Cardiac muscle cell (in vitro differentiated cells and primary cell): ENCODE measurements at regions not wholly inside any gene's neighbourhood (a gene's known extent, or its start where the extent isn't known, plus 50 kb on each side); places are given as distances from the start of the nearest gene placed in this dataset.

Experiments used
- DNase-seq, 2 donors: peaks; one replicate each; pipeline versions ENCODE4 v3.0.0 to v3.0.0-alpha.2; 2010 to 2017; ENCODE audit warnings: low read depth in 1 of 2, low spot score in 1 of 2
- H3K27ac ChIP-seq: fragments of 200-600 bp; sonication (generic); 2 replicates; pipeline ENCODE4 v1.5.1; 2016
- H3K27me3 ChIP-seq: fragments of 200-600 bp; sonication (generic); 2 replicates; pipeline ENCODE4 v1.6.0; 2016; ENCODE audit warnings: control low read depth
- H3K36me3 ChIP-seq: fragments of 200-600 bp; sonication (generic); 2 replicates; pipeline ENCODE4 v1.5.1; 2016; ENCODE audit warnings: control low read depth
- H3K4me1 ChIP-seq: fragments of 200-600 bp; sonication (generic); 2 replicates; pipeline ENCODE4 v1.8.1; 2017; ENCODE audit warnings: low read depth, mild to moderate bottlenecking, mixed run types
- H3K4me3 ChIP-seq: fragments of 200-600 bp; sonication (generic); 2 replicates; pipeline ENCODE4 v1.5.1; 2016; ENCODE audit warnings: mild to moderate bottlenecking
- H3K9me3 ChIP-seq: fragments of 200-600 bp; sonication (generic); 2 replicates; pipeline ENCODE4 v1.5.1; 2017; ENCODE audit warnings: low read depth, mild to moderate bottlenecking, control low read depth
- CTCF ChIP-seq: IDR thresholded peaks from 2 replicates; pipeline ENCODE4 v1.5.1; 2012; ENCODE audit warnings: low read depth, mild to moderate bottlenecking, low read length

DNA sequence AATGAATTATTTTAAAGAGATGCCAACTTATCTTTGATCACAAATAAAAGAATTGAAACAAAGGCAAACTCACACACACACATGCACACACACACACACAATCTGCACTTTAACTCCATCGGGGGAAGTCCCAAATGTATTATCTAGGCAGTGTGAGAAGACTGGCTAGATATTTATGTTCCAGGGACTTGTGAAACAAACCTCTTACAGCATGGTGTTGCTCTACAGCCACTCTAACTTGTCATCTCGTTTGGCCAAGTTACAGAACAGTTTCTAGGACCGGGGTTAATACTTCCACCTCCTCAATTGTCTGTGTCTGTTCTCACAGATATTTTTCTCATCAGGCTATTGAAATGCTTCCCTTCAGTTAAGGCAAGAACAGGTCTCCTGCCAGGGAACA lies 855.0 kb downstream of the EPHA7 start:
- no peak for TF ChIP-seq CTCF
- no peaks in the 10 kb centered on the region for H3K27me3 ChIP-seq
- no peaks in the 10 kb centered on the region for H3K9me3 ChIP-seq
- peak in 1 of 2 donors; percentile 84 for DNase-seq
- no peak overlapping the region for H3K4me3 ChIP-seq
- no peaks in the 10 kb centered on the region for H3K36me3 ChIP-seq
- H3K4me1 ChIP-seq = peaks cover 28% of the 10 kb centered on the region
- peak overlapping the region; percentile 45 for H3K27ac ChIP-seq

GRCh38 chr6:92559611-92560010 lies 859.7 kb downstream of the EPHA7 start:
- Histone ChIP-seq H3K27me3 (no peaks in the 10 kb centered on the region), H3K4me1 (peaks cover 6% of the 10 kb centered on the region), H3K9me3 (no peaks in the 10 kb centered on the region), H3K4me3 (no peak overlapping the region), H3K36me3 (no peaks in the 10 kb centered on the region), H3K27ac (no peak overlapping the region)
- no peak for DNase-seq
- no peak for TF ChIP-seq CTCF

DNA sequence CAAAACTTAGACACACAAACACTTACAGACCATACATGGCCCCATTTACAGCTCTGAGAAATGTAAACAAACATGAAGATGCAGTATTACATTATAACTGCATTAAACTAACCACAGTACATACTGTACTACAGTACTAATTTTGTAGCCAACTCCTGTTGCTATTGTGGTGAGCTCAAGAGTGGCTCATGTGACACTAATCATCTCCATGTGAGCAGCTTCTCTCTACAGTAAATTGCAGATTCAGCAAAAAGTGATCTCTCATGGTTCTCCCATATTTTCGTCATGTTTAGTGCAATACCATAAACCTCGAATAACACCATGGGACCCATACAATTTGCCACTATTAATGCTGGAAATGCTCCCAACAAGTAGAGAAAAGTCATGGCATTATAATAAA lies 860.4 kb downstream of the EPHA7 start:
- peaks cover 2% of the 10 kb centered on the region for H3K4me1 ChIP-seq
- H3K27ac ChIP-seq = no peak overlapping the region
- no peak for TF ChIP-seq CTCF
- H3K36me3 ChIP-seq = no peaks in the 10 kb centered on the region
- no peaks in the 10 kb centered on the region for H3K27me3 ChIP-seq
- H3K4me3 ChIP-seq = no peak overlapping the region
- no peaks in the 10 kb centered on the region for H3K9me3 ChIP-seq
- DNase-seq = no peak

GRCh38 chr6:92550501-92550900 lies 868.9 kb downstream of the EPHA7 start:
- TF ChIP-seq CTCF = no peak
- no peaks in the 10 kb centered on the region for H3K27me3 ChIP-seq

GRCh38 chr6:92545861-92546260 lies 873.5 kb downstream of the EPHA7 start:
- H3K36me3 ChIP-seq = no peaks in the 10 kb centered on the region
- no peaks in the 10 kb centered on the region for H3K27me3 ChIP-seq
- H3K4me1 ChIP-seq = no peaks in the 10 kb centered on the region
- H3K27ac ChIP-seq = no peak overlapping the region
- no peak overlapping the region for H3K4me3 ChIP-seq
- no peak for DNase-seq
- no peaks in the 10 kb centered on the region for H3K9me3 ChIP-seq
- no peak for TF ChIP-seq CTCF

More at GRCh38 chr6:92550501-92550900, 868.9 kb downstream of the EPHA7 start:
- Histone ChIP-seq H3K9me3 (no peaks in the 10 kb centered on the region), H3K36me3 (no peaks in the 10 kb centered on the region), H3K4me3 (no peak overlapping the region), H3K27ac (no peak overlapping the region), H3K4me1 (no peaks in the 10 kb centered on the region)
- DNase-seq = no peak

GRCh38 chr6:92541448-92542060 lies 877.8 kb downstream of the EPHA7 start:
- Histone ChIP-seq H3K9me3 (no peaks in the 10 kb centered on the region), H3K4me1 (no peaks in the 10 kb centered on the region), H3K27me3 (no peaks in the 10 kb centered on the region), H3K4me3 (no peak overlapping the region), H3K36me3 (no peaks in the 10 kb centered on the region), H3K27ac (no peak overlapping the region)
- DNase-seq = no peak
- no peak for TF ChIP-seq CTCF
